Smooth muscle cell (in vitro differentiated cells): ENCODE measurements at regions not wholly inside any gene's neighbourhood (a gene's known extent, or its start where the extent isn't known, plus 50 kb on each side); places are given as distances from the start of the nearest gene placed in this dataset.

ENCODE experiments used
- DNase-seq: peaks from one replicate; lab custom pipeline; 2025; ENCODE audit not compliant: unreplicated experiment; lab: John Stamatoyannopoulos, UW
- H2AFZ ChIP-seq: fragments of 200-600 bp; sonication (generic); 2 replicates; pipeline ENCODE4 v1.6.0; 2016; ENCODE audit warnings: antibody characterized with exemption, low read depth, mild to moderate bottlenecking
- H3F3A ChIP-seq: fragments of 200-600 bp; sonication (generic); 2 replicates; pipeline ENCODE4 v1.6.0; 2017; ENCODE audit warnings: antibody characterized with exemption, low read depth
- H3K27ac ChIP-seq: fragments of 200-600 bp; sonication (generic); 2 replicates; pipeline ENCODE4 v1.5.1; 2016; ENCODE audit warnings: low read depth, mild to moderate bottlenecking
- H3K27me3 ChIP-seq: fragments of 200-600 bp; sonication (generic); 2 replicates; pipeline ENCODE4 v1.6.1; 2016; ENCODE audit warnings: low read depth, mild to moderate bottlenecking
- H3K36me3 ChIP-seq: fragments of 200-600 bp; sonication (generic); 2 replicates; pipeline ENCODE4 v1.5.1; 2016; ENCODE audit warnings: low read depth
- H3K4me1 ChIP-seq: fragments of 200-600 bp; sonication (generic); 2 replicates; pipeline ENCODE4 v1.5.1; 2016; ENCODE audit warnings: low read depth
- H3K4me2 ChIP-seq: fragments of 200-600 bp; sonication (generic); 2 replicates; pipeline ENCODE4 v1.6.0; 2016; ENCODE audit warnings: mild to moderate bottlenecking
- H3K4me3 ChIP-seq: fragments of 200-600 bp; sonication (generic); 2 replicates; pipeline ENCODE4 v1.5.1; 2016; ENCODE audit warnings: mild to moderate bottlenecking
- H3K79me2 ChIP-seq: fragments of 200-600 bp; sonication (generic); 2 replicates; pipeline ENCODE4 v1.6.0; 2016; ENCODE audit warnings: low read depth, mild to moderate bottlenecking
- H3K9ac ChIP-seq: fragments of 200-600 bp; sonication (generic); 2 replicates; pipeline ENCODE4 v1.6.0; 2016; ENCODE audit warnings: low read depth
- H3K9me3 ChIP-seq: fragments of 200-600 bp; sonication (generic); replicated peaks from 2 replicates; pipeline ENCODE4 v1.5.1; 2016; ENCODE audit warnings: low read depth
- H4K20me1 ChIP-seq: fragments of 200-600 bp; sonication (generic); 2 replicates; pipeline ENCODE4 v1.6.0; 2016; ENCODE audit warnings: low read depth
- WGBS: methylation state at CpG from one replicate; pipeline ENCODE4 v1.1.7; 2016; ENCODE audit warnings: low lambda C conversion rate; 5-methylcytosine and 5-hydroxymethylcytosine counted together
- TF ChIP-seq, protein P1 (sequence below): fragments of 200-600 bp; sonication (generic); IDR thresholded peaks from 2 replicates; pipeline ENCODE4 v1.5.1; 2017; ENCODE audit warnings: borderline replicate concordance, mild to moderate bottlenecking, antibody characterized with exemption; ENCODE audit not compliant: insufficient read depth, poor library complexity, severe bottlenecking

GRCh38 chr13:22449251-22449650 lies 731.5 kb upstream of the SGCG start:
- TF ChIP-seq, protein P1, sequence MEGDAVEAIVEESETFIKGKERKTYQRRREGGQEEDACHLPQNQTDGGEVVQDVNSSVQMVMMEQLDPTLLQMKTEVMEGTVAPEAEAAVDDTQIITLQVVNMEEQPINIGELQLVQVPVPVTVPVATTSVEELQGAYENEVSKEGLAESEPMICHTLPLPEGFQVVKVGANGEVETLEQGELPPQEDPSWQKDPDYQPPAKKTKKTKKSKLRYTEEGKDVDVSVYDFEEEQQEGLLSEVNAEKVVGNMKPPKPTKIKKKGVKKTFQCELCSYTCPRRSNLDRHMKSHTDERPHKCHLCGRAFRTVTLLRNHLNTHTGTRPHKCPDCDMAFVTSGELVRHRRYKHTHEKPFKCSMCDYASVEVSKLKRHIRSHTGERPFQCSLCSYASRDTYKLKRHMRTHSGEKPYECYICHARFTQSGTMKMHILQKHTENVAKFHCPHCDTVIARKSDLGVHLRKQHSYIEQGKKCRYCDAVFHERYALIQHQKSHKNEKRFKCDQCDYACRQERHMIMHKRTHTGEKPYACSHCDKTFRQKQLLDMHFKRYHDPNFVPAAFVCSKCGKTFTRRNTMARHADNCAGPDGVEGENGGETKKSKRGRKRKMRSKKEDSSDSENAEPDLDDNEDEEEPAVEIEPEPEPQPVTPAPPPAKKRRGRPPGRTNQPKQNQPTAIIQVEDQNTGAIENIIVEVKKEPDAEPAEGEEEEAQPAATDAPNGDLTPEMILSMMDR: no peak
- Histone ChIP-seq H3K27me3 (no peaks in the 10 kb centered on the region), H3K4me2 (no peak overlapping the region), H3K27ac (no peak overlapping the region), H3K4me3 (no peak overlapping the region), H2AFZ (no peak overlapping the region), H3K79me2 (no peaks in the 10 kb centered on the region), H3F3A (no peaks in the 10 kb centered on the region), H3K9me3 (no peaks in the 10 kb centered on the region), H3K9ac (no peak overlapping the region), H3K36me3 (no peaks in the 10 kb centered on the region), H4K20me1 (no peaks in the 10 kb centered on the region), H3K4me1 (peaks cover 36% of the 10 kb centered on the region)
- no peak for DNase-seq
- 95% methylated on average over 5 of the region's 5 CpGs for WGBS

DNA sequence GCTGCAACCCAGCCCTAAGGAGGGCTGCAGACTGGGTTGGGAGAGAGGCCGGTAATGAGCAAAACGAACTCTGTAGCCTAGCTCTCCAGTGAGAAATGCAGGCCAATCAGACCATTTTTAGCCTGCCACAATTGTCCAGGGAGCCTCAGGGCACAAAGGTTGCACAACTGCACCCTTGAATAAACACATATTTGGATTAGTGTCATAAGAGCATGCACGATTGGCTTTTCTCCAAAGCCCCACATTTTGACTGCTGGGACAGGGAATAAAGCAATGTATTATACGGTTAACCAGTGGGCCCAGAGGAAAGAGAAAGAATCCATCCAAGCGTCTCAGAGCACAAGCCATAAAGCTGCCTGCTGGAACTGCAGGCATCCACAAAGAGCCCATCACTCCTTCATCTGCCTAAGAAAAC lies 729.4 kb upstream of the SGCG start:
- Histone ChIP-seq H3F3A (no peaks in the 10 kb centered on the region), H3K27me3 (no peaks in the 10 kb centered on the region), H3K79me2 (no peaks in the 10 kb centered on the region), H3K4me2 (peak overlapping the region; percentile 13), H2AFZ (no peak overlapping the region), H3K9me3 (no peaks in the 10 kb centered on the region), H3K4me3 (no peak overlapping the region), H3K9ac (no peak overlapping the region), H3K4me1 (peaks cover 39% of the 10 kb centered on the region), H4K20me1 (no peaks in the 10 kb centered on the region), H3K36me3 (no peaks in the 10 kb centered on the region), H3K27ac (no peak overlapping the region)
- TF ChIP-seq, protein P1: no peak
- no peak for DNase-seq
- WGBS: 43% methylated on average over 5 of the region's 5 CpGs

- no peak overlapping the region for H3K27ac ChIP-seq
- H3K27me3 ChIP-seq: no peaks in the 10 kb centered on the region
- TF ChIP-seq, protein P1: no peak
- no peaks in the 10 kb centered on the region for H3K9me3 ChIP-seq
- no peaks in the 10 kb centered on the region for H3F3A ChIP-seq
- no peaks in the 10 kb centered on the region for H3K79me2 ChIP-seq
- no peak overlapping the region for H3K4me2 ChIP-seq
- no peak overlapping the region for H3K4me3 ChIP-seq
- H3K36me3 ChIP-seq: no peaks in the 10 kb centered on the region
- H3K9ac ChIP-seq: no peak overlapping the region
- no peak for DNase-seq
- 52% methylated on average over 3 of the region's 3 CpGs for WGBS
- H4K20me1 ChIP-seq: no peaks in the 10 kb centered on the region
- peaks cover 32% of the 10 kb centered on the region for H3K4me1 ChIP-seq
- no peak overlapping the region for H2AFZ ChIP-seq
These were observed 726.2 kb upstream of the SGCG start for GRCh38 chr13:22454586-22454985.

- Histone ChIP-seq H3K9me3 (no peaks in the 10 kb centered on the region), H3K9ac (no peak overlapping the region), H3K27ac (no peak overlapping the region), H3K36me3 (no peaks in the 10 kb centered on the region), H2AFZ (no peak overlapping the region), H3K4me2 (no peak overlapping the region), H3K79me2 (no peaks in the 10 kb centered on the region), H3K4me1 (peaks cover 27% of the 10 kb centered on the region), H4K20me1 (no peaks in the 10 kb centered on the region), H3K4me3 (no peak overlapping the region), H3K27me3 (no peaks in the 10 kb centered on the region), H3F3A (no peaks in the 10 kb centered on the region)
- no peak for DNase-seq
- TF ChIP-seq, protein P1: no peak
- WGBS: 67% methylated on average over 2 of the region's 2 CpGs
These were observed 725.7 kb upstream of the SGCG start for GRCh38 chr13:22455036-22455435.
